Cardiac fibroblast (primary cell): ENCODE measurements at regions not wholly inside any gene's neighbourhood (a gene's known extent, or its start where the extent isn't known, plus 50 kb on each side); places are given as distances from the start of the nearest gene placed in this dataset.
A peak's percentile ranks its signal among the peaks of the same experiment; 100 is the strongest.

Experiments used
- DNase-seq, 2 donors: peaks; one replicate each; pipeline versions ENCODE4 v3.0.0 to v3.0.0-alpha.2; 2010; ENCODE audit warnings: low read depth in 2 of 2
- H3K4me3 ChIP-seq, 2 donors: replicated peaks in 1 of 2; 1 replicate in 1 of 2; 2 replicates in 1 of 2; pipeline ENCODE4 v1.5.1; 2011; ENCODE audit warnings: low read depth in 2 of 2, low read length in 2 of 2, mild to moderate bottlenecking in 2 of 2, moderate library complexity in 1 of 2
- TF ChIP-seq, protein P1 (sequence below): IDR thresholded peaks from one replicate; pipeline ENCODE4 v1.5.1; 2011; ENCODE audit warnings: low read depth, mild to moderate bottlenecking, low read length, inconsistent platforms

DNA sequence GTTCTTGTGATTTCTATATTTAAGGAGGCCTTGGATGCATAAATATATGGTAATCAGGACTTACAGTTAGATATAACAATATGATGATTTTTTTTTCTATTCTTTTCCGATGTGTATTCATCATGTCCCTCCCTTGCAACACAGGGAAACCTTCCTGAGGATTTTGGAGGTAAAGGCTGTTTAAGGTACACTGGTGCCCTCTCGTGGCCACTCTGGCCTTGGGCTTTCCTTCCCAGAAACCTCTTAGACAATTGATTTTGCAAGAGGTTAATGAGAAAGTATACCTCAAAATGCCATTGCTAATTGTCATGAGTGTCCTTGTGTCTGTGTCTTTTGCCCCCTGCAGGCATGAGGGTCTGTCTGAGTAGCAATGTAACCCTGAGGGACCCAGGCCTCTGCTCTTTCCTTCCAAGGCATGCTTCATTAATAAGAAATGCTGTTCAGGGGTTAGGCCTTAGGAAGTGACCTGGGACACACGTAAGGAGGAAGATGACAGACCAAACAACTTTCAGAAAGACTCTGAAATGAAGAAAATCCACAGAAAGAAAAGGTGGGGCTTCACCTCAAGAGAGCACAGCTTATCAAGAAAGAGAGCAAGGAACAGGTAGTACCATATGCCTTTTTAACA is 70.3 kb upstream of the PPP2R3A start:
- TF ChIP-seq, protein P1, sequence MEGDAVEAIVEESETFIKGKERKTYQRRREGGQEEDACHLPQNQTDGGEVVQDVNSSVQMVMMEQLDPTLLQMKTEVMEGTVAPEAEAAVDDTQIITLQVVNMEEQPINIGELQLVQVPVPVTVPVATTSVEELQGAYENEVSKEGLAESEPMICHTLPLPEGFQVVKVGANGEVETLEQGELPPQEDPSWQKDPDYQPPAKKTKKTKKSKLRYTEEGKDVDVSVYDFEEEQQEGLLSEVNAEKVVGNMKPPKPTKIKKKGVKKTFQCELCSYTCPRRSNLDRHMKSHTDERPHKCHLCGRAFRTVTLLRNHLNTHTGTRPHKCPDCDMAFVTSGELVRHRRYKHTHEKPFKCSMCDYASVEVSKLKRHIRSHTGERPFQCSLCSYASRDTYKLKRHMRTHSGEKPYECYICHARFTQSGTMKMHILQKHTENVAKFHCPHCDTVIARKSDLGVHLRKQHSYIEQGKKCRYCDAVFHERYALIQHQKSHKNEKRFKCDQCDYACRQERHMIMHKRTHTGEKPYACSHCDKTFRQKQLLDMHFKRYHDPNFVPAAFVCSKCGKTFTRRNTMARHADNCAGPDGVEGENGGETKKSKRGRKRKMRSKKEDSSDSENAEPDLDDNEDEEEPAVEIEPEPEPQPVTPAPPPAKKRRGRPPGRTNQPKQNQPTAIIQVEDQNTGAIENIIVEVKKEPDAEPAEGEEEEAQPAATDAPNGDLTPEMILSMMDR = peak; percentile 96
- H3K4me3 ChIP-seq = no peak overlapping the region
- peak; percentile 82 to 91 for DNase-seq

DNA sequence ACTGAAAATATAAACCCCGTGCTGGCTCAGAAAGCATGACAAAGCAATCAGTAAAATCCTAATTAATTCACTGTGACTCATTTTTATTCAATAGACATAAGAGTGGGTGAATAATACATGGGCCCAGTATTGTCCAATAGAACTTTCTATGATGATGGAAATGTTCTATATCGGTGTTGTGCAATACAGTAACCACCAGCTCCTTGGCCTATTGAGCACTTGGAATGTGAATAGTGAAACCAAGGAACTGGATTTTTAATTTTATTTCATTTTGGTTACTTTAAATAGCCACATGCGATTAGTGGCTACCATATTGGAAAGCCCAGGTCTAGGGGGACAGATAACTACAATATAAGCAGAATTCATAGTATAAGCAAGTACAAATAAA is 69.8 kb upstream of the PPP2R3A start:
- peak in 1 of 2 donors; percentile 39 for DNase-seq
- TF ChIP-seq, protein P1 = no peak
- H3K4me3 ChIP-seq = no peak overlapping the region

DNA sequence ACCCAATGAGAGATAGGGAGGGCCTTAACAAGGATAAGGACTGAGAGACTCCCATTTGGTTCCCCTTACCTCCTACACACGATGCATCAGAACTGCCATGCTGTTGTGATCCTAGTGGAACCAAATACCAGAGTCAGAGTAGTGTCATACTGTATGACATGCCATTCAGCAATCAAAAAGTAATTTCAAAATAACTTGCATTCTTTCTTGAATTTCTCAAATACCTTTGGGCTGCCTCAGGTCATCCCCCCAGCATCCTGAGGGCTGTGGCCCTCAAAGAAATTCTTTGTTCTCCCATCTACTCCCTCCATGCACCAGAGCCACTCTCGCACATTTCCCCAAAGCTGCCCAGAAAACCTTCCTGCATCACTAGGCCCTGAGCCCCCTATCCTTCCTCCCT is 68.9 kb upstream of the PPP2R3A start:
- TF ChIP-seq, protein P1 = no peak
- H3K4me3 ChIP-seq = no peak overlapping the region
- DNase-seq = peak in 1 of 2 donors; percentile 51

DNA sequence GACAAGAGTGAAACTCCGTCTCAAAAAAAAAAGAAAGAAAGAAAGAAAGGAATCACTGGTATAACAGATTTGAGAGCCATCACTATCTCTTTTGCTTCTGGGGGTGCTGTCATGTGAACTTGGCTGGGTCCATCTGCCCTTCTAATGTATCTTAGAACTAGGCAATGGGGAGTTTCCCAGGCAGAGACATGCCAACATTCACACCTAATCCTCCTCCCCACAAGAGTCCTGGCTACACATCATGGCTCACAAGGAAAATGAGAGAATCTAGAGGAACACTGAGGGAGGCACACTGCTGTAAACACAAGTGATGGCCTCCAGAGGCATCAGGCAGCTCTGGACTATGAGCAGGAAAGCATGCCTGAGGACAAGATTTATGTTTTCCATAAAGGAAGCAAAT is 67.8 kb upstream of the PPP2R3A start:
- TF ChIP-seq, protein P1 = no peak
- no peak overlapping the region for H3K4me3 ChIP-seq
- no peak for DNase-seq

DNA sequence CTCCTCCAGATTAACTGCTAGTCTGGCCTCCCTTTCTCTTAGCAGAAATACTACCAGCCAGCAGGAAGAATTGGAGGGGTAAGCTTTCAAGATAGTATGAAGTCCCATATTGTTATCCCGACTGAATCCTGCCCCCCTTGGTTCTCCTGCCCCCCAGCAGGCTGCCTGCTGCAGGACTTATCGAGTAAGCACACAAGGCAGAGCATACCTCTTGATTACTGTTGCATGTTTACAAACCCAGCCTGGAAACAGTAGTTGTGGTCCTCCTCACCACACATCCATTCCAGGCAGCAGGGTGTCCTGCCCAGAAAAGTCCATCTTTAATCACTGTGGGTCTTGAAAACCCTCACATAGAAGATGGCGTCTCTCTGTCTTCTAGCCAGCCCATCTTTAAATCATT is 66.8 kb upstream of the PPP2R3A start:
- TF ChIP-seq, protein P1 = no peak
- no peak overlapping the region for H3K4me3 ChIP-seq
- DNase-seq = no peak

DNA sequence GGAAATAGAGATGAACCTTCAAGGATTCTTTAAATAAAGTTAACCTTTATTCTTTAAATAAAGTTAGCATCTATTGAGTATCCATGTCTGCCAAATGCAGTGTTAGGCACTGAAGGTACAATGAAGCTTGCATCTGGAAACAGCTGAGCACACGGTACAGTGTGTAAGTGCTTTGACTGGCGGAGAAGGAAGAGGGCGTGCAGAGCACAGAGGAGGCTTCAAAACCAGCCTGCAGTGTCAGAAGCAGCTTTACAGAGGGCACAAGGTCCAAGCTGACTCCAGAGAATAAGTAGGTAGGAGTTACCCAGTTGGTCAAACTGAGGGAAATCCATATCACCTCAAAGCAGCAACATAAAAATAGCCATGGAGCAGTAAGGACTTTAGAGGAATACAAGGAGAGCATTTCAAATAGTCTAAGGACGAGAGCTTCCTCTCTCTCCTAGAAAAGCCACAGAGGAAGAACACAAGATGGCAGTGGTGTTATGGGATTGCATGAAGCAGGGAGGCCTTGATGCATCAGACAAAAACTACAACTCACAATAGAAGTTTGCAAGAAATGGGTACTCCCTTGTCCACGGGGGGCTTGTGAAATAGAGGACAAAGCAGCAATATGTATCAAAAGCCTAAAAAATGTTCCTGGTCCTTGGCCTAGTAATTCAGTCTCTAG is 60.3 kb upstream of the PPP2R3A start:
- TF ChIP-seq, protein P1 = peak; percentile 27
- DNase-seq = peak; percentile 23 to 40

More for the DNA sequence above, 60.3 kb upstream of the PPP2R3A start:
- H3K4me3 ChIP-seq = no peak overlapping the region
